ENCODE measurements at regions not wholly inside any gene's neighbourhood (a gene's known extent, or its start where the extent isn't known, plus 50 kb on each side); places are given as distances from the start of the nearest gene placed in this dataset.

GRCh38 chr12:107469011-107469410, 216.6 kb upstream of the PWP1 start:
- H3K9me1 ChIP-seq (ENCODE audit: control insufficient read depth, insufficient read depth, low read length): no peaks in the 10 kb centered on the region
- no peak for DNase-seq (ENCODE audit: extremely low read depth in 1 of 4, low spot score in 3 of 4)
- no peaks in the 10 kb centered on the region for H3K9me3 ChIP-seq (replicated peaks; ENCODE audit: control insufficient read depth, insufficient read depth, low read depth, low read length)
- H3K79me2 ChIP-seq (ENCODE audit: control insufficient read depth, insufficient read depth, low read length): no peaks in the 10 kb centered on the region
- H3K27ac ChIP-seq (ENCODE audit: extremely low read depth, low read depth, low read length): no peak overlapping the region
- H3K4me1 ChIP-seq (replicated peaks in 1 of 2; ENCODE audit: control insufficient read depth in 2 of 2, insufficient read depth in 2 of 2, low read length in 2 of 2): no peaks in the 10 kb centered on the region
- FAIRE-seq: no peak
- no peak overlapping the region for H3K4me2 ChIP-seq (ENCODE audit: insufficient read depth, low read length)
- H4K20me1 ChIP-seq (replicated peaks; ENCODE audit: control insufficient read depth, insufficient read depth, low read length): no peaks in the 10 kb centered on the region
- ChIA-PET CTCF (ENCODE audit: low intra/inter-chr PET ratio) (no interaction called here), POLR2A (no interaction called here)
- H3K4me3 ChIP-seq: no peak overlapping the region
- no TSS peak for BruUV-seq (replicated peaks)
- in situ Hi-C loops (cut with MboI) (no loop called here), intact Hi-C loops (cut with micrococcal nuclease) (no loop called here)
- H3K9ac ChIP-seq (ENCODE audit: insufficient read depth in 1 of 2, low read depth in 2 of 2, low read length in 2 of 2): no peak overlapping the region
- no peaks in the 10 kb centered on the region for H3K36me3 ChIP-seq (ENCODE audit: control insufficient read depth, insufficient read depth, low read length)
- TF ChIP-seq, protein P1, sequence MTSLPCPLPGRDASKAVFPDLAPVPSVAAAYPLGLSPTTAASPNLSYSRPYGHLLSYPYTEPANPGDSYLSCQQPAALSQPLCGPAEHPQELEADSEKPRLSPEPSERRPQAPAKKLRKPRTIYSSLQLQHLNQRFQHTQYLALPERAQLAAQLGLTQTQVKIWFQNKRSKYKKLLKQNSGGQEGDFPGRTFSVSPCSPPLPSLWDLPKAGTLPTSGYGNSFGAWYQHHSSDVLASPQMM (CRISPR knock-in tag; IDR thresholded peaks at IDR 0.05): no peak
- TF ChIP-seq SRF (CRISPR knock-in tag; IDR thresholded peaks at IDR 0.05): no peak
- H2AFZ ChIP-seq (ENCODE audit: low read depth, low read length): no peak overlapping the region
- H3K27me3 ChIP-seq (ENCODE audit: control insufficient read depth in 2 of 2, insufficient read depth in 2 of 2, low read length in 2 of 2): peaks cover 0 to 30% of the 10 kb centered on the region in 2 experiments; a peak in 2 of 5 replicates
- no peak for ATAC-seq
- 2% methylated on average over 4 of the region's 4 CpGs for WGBS (ENCODE audit: insufficient coverage, low coverage, missing lambda C conversion rate)

- 0% methylated on average over 8 of the region's 8 CpGs for WGBS (ENCODE audit: insufficient coverage, low coverage, missing lambda C conversion rate)
- intact Hi-C loops (cut with micrococcal nuclease): no loop called here
- TF ChIP-seq MECOM (CRISPR knock-in tag; IDR thresholded peaks at IDR 0.05): no peak
- TF ChIP-seq CREB1 (IDR thresholded peaks at IDR 0.05): no peak
- no peak for TF ChIP-seq CREB1 (CRISPR knock-in tag; IDR thresholded peaks at IDR 0.05)
- no peak for TF ChIP-seq PPARD (CRISPR knock-in tag; IDR thresholded peaks at IDR 0.05)
- no peak for TF ChIP-seq MBD1 (CRISPR knock-in tag; IDR thresholded peaks at IDR 0.05)
- no peak for TF ChIP-seq ATF3 (IDR thresholded peaks at IDR 0.05)
- no peak for TF ChIP-seq ATF3 (CRISPR knock-in tag; conservative IDR thresholded peaks at IDR 0.05)
- no peak for TF ChIP-seq CBX5 (IDR thresholded peaks at IDR 0.05; ENCODE audit: borderline replicate concordance, low read depth)
- TF ChIP-seq ZBTB33 (CRISPR knock-in tag; IDR thresholded peaks at IDR 0.05): no peak
- TF ChIP-seq ZFX (CRISPR knock-in tag; IDR thresholded peaks at IDR 0.05): no peak
- TF ChIP-seq RNF2 (IDR thresholded peaks at IDR 0.05): no peak
These were observed 215.0 kb upstream of the PWP1 start for GRCh38 chr12:107470645-107471044.

More at GRCh38 chr12:107470645-107471044, 215.0 kb upstream of the PWP1 start:
- Histone ChIP-seq H3K36me3 (ENCODE audit: control insufficient read depth, insufficient read depth, low read length) (no peaks in the 10 kb centered on the region), H3K79me2 (ENCODE audit: control insufficient read depth, insufficient read depth, low read length) (no peaks in the 10 kb centered on the region), H2AFZ (ENCODE audit: low read depth, low read length) (no peak overlapping the region), H3K4me3 (no peak overlapping the region), H3K27me3 (ENCODE audit: control insufficient read depth in 2 of 2, insufficient read depth in 2 of 2, low read length in 2 of 2) (peaks cover 0 to 30% of the 10 kb centered on the region in 2 experiments; a peak in 2 of 5 replicates), H3K27ac (ENCODE audit: extremely low read depth, low read depth, low read length) (no peak overlapping the region), H3K9me3 (replicated peaks; ENCODE audit: control insufficient read depth, insufficient read depth, low read depth, low read length) (no peaks in the 10 kb centered on the region), H3K9me1 (ENCODE audit: control insufficient read depth, insufficient read depth, low read length) (no peaks in the 10 kb centered on the region), H3K4me1 (replicated peaks in 1 of 2; ENCODE audit: control insufficient read depth in 2 of 2, insufficient read depth in 2 of 2, low read length in 2 of 2) (no peaks in the 10 kb centered on the region), H3K9ac (ENCODE audit: insufficient read depth in 1 of 2, low read depth in 2 of 2, low read length in 2 of 2) (no peak overlapping the region), H3K4me2 (ENCODE audit: insufficient read depth, low read length) (no peak overlapping the region), H4K20me1 (replicated peaks; ENCODE audit: control insufficient read depth, insufficient read depth, low read length) (no peaks in the 10 kb centered on the region)
- CTCF ChIA-PET (ENCODE audit: low intra/inter-chr PET ratio): no interaction called here
- BruUV-seq (replicated peaks): no TSS peak
- in situ Hi-C loops (cut with MboI): no loop called here
- ATAC-seq: no peak
- POLR2A ChIA-PET: no interaction called here
- no peak for FAIRE-seq
- DNase-seq (ENCODE audit: extremely low read depth in 1 of 4, low spot score in 3 of 4): no peak
